ENCODE measurements at regions not wholly inside any gene's neighbourhood (a gene's known extent, or its start where the extent isn't known, plus 50 kb on each side); places are given as distances from the start of the nearest gene placed in this dataset.

DNA sequence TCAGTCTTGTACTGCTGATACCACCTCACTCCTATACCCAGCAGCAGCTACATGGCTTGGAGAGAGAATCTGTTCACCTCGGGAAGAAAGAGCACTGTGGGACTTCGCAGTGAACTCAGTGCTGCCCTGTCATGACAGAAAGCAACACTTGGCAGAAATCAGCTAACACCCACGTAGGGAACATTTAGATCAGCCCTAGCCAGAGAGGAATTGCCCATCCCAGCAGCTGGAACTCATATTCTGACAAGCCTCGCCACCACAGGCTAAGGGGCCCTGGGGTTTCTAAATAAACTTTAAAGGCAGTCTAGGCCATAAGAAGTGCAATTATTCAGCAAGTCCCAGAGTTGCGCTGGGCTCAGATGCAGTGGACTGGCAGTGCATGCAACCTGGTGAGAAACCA lies 1266.8 kb downstream of the GRIK2 start:
- TF ChIP-seq EP300 (IDR thresholded peaks at IDR 0.05) (no peak), POLR2A (IDR thresholded peaks at IDR 0.05) (no peak)
- TF ChIP-seq, protein P1, sequence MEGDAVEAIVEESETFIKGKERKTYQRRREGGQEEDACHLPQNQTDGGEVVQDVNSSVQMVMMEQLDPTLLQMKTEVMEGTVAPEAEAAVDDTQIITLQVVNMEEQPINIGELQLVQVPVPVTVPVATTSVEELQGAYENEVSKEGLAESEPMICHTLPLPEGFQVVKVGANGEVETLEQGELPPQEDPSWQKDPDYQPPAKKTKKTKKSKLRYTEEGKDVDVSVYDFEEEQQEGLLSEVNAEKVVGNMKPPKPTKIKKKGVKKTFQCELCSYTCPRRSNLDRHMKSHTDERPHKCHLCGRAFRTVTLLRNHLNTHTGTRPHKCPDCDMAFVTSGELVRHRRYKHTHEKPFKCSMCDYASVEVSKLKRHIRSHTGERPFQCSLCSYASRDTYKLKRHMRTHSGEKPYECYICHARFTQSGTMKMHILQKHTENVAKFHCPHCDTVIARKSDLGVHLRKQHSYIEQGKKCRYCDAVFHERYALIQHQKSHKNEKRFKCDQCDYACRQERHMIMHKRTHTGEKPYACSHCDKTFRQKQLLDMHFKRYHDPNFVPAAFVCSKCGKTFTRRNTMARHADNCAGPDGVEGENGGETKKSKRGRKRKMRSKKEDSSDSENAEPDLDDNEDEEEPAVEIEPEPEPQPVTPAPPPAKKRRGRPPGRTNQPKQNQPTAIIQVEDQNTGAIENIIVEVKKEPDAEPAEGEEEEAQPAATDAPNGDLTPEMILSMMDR (IDR thresholded peaks at IDR 0.05), result no peak

Data from tibial nerve (tissue), 4 donors.